GM04504 (cell line): ENCODE measurements at regions not wholly inside any gene's neighbourhood (a gene's known extent, or its start where the extent isn't known, plus 50 kb on each side); places are given as distances from the start of the nearest gene placed in this dataset.
"Not testable (repeated sequence)": the region's sequence is repeated elsewhere in the genome, so short reads cannot be mapped to it uniquely, and the experiment has no call there.

Experiments
- DNase-seq: peaks from one replicate; pipeline ENCODE4 v3.0.0-alpha.2; 2012; ENCODE audit warnings: low read depth

GRCh38 chr1:8142955-8143629 lies 117.0 kb upstream of the ERRFI1 start:
- DNase-seq = no peak

- no peak for DNase-seq
These were observed 113.8 kb upstream of the ERRFI1 start for GRCh38 chr1:8139941-8140340.

- DNase-seq = no peak
These were observed 113.3 kb upstream of the ERRFI1 start for GRCh38 chr1:8139383-8139782.

- no peak for DNase-seq
These were observed 112.6 kb upstream of the ERRFI1 start for GRCh38 chr1:8138673-8139072.

- DNase-seq = peak; percentile 96
These were observed 111.6 kb upstream of the ERRFI1 start for GRCh38 chr1:8137481-8138244.

GRCh38 chr1:8136766-8137165 lies 110.7 kb upstream of the ERRFI1 start:
- no peak for DNase-seq

GRCh38 chr1:8135250-8135649 lies 109.1 kb upstream of the ERRFI1 start:
- DNase-seq = no peak

- DNase-seq = no peak
These were observed 108.6 kb upstream of the ERRFI1 start for GRCh38 chr1:8134546-8135235.

GRCh38 chr1:8133657-8134430 lies 107.7 kb upstream of the ERRFI1 start:
- DNase-seq = peak; percentile 68

GRCh38 chr1:8133190-8133589 lies 107.1 kb upstream of the ERRFI1 start:
- DNase-seq = no peak

- no peak for DNase-seq
These were observed 101.1 kb upstream of the ERRFI1 start for GRCh38 chr1:8127171-8127641.

GRCh38 chr1:8122477-8123407 lies 96.6 kb upstream of the ERRFI1 start:
- no peak for DNase-seq

- no peak for DNase-seq
These were observed 96.0 kb upstream of the ERRFI1 start for GRCh38 chr1:8122160-8122476.

GRCh38 chr1:8121261-8122159 lies 95.4 kb upstream of the ERRFI1 start:
- DNase-seq = no peak

- no peak for DNase-seq
These were observed 94.7 kb upstream of the ERRFI1 start for GRCh38 chr1:8120693-8121260.

- not testable (repeated sequence) for DNase-seq
These were observed 92.6 kb upstream of the ERRFI1 start for GRCh38 chr1:8118736-8119135.

- no peak for DNase-seq
These were observed 91.9 kb upstream of the ERRFI1 start for GRCh38 chr1:8118031-8118451.

GRCh38 chr1:8116894-8117264 lies 90.8 kb upstream of the ERRFI1 start:
- DNase-seq = no peak

GRCh38 chr1:8115769-8116167 lies 89.7 kb upstream of the ERRFI1 start:
- no peak for DNase-seq
